NCI-H187 treated with DMSO at 0.1 percent for 48 hours (cell line): ENCODE measurements at regions not wholly inside any gene's neighbourhood (a gene's known extent, or its start where the extent isn't known, plus 50 kb on each side); places are given as distances from the start of the nearest gene placed in this dataset.

ENCODE experiments used
- DNase-seq: peaks from one replicate; lab custom pipeline; 2025; lab: John Stamatoyannopoulos, UW

GRCh38 chr20:39480276-39481043 lies 518.3 kb downstream of the DHX35 start:
- DNase-seq: no peak

- no peak for DNase-seq
Observed at GRCh38 chr20:39479196-39479810, 517.2 kb downstream of the DHX35 start.

GRCh38 chr20:39474879-39475278 lies 512.7 kb downstream of the DHX35 start:
- no peak for DNase-seq

GRCh38 chr20:39473536-39473935 lies 511.4 kb downstream of the DHX35 start:
- DNase-seq: no peak

GRCh38 chr20:39468703-39469102 lies 506.6 kb downstream of the DHX35 start:
- no peak for DNase-seq

GRCh38 chr20:39464238-39464637 lies 502.1 kb downstream of the DHX35 start:
- DNase-seq: no peak

- no peak for DNase-seq
Observed at GRCh38 chr20:39462416-39462945, 500.3 kb downstream of the DHX35 start.

- DNase-seq: no peak
Observed at GRCh38 chr20:39458452-39458851, 496.3 kb downstream of the DHX35 start.

GRCh38 chr20:39453890-39454289 lies 491.7 kb downstream of the DHX35 start:
- no peak for DNase-seq

GRCh38 chr20:39452583-39453340 lies 490.6 kb downstream of the DHX35 start:
- DNase-seq: no peak

GRCh38 chr20:39451386-39451785 lies 489.2 kb downstream of the DHX35 start:
- DNase-seq: no peak

- no peak for DNase-seq
Observed at GRCh38 chr20:39446397-39446796, 484.3 kb downstream of the DHX35 start.

GRCh38 chr20:39445095-39445494 lies 483.0 kb downstream of the DHX35 start:
- DNase-seq: no peak

GRCh38 chr20:39433466-39433865 lies 471.3 kb downstream of the DHX35 start:
- no peak for DNase-seq

GRCh38 chr20:39431091-39431880 lies 469.1 kb downstream of the DHX35 start:
- no peak for DNase-seq

- DNase-seq: no peak
Observed at GRCh38 chr20:39429726-39430125, 467.6 kb downstream of the DHX35 start.

GRCh38 chr20:39424962-39425678 lies 463.0 kb downstream of the DHX35 start:
- no peak for DNase-seq

GRCh38 chr20:39421571-39422105 lies 459.5 kb downstream of the DHX35 start:
- no peak for DNase-seq

- DNase-seq: no peak
Observed at GRCh38 chr20:39412091-39412490, 449.9 kb downstream of the DHX35 start.

GRCh38 chr20:39399463-39399862 lies 437.3 kb downstream of the DHX35 start:
- no peak for DNase-seq

- DNase-seq: no peak
Observed at GRCh38 chr20:39398656-39399055, 436.5 kb downstream of the DHX35 start.
